ENCODE measurements at regions not wholly inside any gene's neighbourhood (a gene's known extent, or its start where the extent isn't known, plus 50 kb on each side); places are given as distances from the start of the nearest gene placed in this dataset.

DNA sequence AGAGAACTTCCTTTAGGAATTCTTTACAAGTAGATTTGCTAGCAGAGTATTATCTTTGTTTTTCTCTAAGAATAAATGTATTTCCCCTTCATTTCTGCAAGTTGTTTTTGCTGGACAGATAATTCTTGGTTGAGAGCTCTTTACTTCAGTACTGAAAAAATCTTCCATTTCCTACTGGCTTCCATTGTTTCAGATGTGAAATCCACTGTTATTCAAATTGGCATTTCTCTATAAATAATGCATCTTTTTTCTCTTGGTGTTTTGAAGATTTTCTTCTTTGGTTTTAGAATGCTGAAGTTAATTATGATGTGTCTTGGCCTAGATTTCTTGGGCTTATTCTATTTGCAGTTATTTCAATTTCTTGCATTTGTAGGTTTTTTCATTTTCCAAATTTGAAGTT is 270.0 kb upstream of the GYPC start:
- Histone ChIP-seq H3K9ac (ENCODE audit: extremely low read depth, low read length, poor library complexity, severe bottlenecking) (no peak overlapping the region), H3K36me3 (ENCODE audit: control insufficient read depth, insufficient read depth, low read length) (no peaks in the 10 kb centered on the region), H3K4me3 (ENCODE audit: low read length) (no peak overlapping the region), H3K9me3 (ENCODE audit: control insufficient read depth, low read length) (peaks cover 33% of the 10 kb centered on the region), H3K27ac (ENCODE audit: low read depth, low read length) (no peak overlapping the region), H3K27me3 (ENCODE audit: control insufficient read depth, insufficient read depth, low read length, poor library complexity, severe bottlenecking) (no peaks in the 10 kb centered on the region), H3K4me1 (ENCODE audit: control insufficient read depth, insufficient read depth, low read length) (no peaks in the 10 kb centered on the region)
- Mint-ChIP-seq H3K9me3 (peaks cover 28% of the 10 kb centered on the region), H3K4me3 (no peak overlapping the region), H3K27ac (no peak overlapping the region), H3K27me3 (ENCODE audit: insufficient read depth) (no peaks in the 10 kb centered on the region), H3K36me3 (ENCODE audit: low read depth) (no peaks in the 10 kb centered on the region), H3K4me1 (peaks cover 2% of the 10 kb centered on the region)
- TF ChIP-seq, protein P1, sequence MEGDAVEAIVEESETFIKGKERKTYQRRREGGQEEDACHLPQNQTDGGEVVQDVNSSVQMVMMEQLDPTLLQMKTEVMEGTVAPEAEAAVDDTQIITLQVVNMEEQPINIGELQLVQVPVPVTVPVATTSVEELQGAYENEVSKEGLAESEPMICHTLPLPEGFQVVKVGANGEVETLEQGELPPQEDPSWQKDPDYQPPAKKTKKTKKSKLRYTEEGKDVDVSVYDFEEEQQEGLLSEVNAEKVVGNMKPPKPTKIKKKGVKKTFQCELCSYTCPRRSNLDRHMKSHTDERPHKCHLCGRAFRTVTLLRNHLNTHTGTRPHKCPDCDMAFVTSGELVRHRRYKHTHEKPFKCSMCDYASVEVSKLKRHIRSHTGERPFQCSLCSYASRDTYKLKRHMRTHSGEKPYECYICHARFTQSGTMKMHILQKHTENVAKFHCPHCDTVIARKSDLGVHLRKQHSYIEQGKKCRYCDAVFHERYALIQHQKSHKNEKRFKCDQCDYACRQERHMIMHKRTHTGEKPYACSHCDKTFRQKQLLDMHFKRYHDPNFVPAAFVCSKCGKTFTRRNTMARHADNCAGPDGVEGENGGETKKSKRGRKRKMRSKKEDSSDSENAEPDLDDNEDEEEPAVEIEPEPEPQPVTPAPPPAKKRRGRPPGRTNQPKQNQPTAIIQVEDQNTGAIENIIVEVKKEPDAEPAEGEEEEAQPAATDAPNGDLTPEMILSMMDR (conservative IDR thresholded peaks at IDR 0.05): no peak
- no peak for DNase-seq

DNA sequence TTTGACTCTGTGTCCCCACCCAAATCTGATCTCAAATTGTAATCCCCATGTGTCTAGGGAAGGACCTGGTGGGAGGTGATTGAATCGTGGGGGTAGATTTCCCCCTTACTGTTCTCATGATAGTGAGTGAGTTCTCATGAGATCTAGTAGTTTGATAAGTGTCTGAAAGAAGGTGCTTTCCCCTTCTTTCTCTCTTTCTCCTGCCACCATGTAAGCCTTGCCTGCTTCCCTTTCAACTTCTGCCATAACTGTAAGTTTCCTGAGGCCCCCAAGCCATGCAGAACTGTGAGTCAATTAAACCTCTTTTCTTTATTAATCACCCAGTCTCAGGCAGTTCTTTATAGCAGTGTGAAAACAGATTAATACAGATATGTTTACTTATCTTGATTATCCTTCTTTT is 266.5 kb upstream of the GYPC start:
- Histone ChIP-seq H3K9ac (ENCODE audit: extremely low read depth, low read length, poor library complexity, severe bottlenecking) (no peak overlapping the region), H3K4me3 (ENCODE audit: low read length) (no peak overlapping the region), H3K27me3 (ENCODE audit: control insufficient read depth, insufficient read depth, low read length, poor library complexity, severe bottlenecking) (no peaks in the 10 kb centered on the region), H3K4me1 (ENCODE audit: control insufficient read depth, insufficient read depth, low read length) (no peaks in the 10 kb centered on the region), H3K36me3 (ENCODE audit: control insufficient read depth, insufficient read depth, low read length) (no peaks in the 10 kb centered on the region), H3K27ac (ENCODE audit: low read depth, low read length) (no peak overlapping the region), H3K9me3 (ENCODE audit: control insufficient read depth, low read length) (peaks cover 33% of the 10 kb centered on the region)
- TF ChIP-seq, protein P1 (conservative IDR thresholded peaks at IDR 0.05): no peak
- H3K4me1 Mint-ChIP-seq: peaks cover 2% of the 10 kb centered on the region
- WGBS, 2 experiments (ENCODE audit: insufficient coverage in 1 of 2, insufficient read length in 1 of 2): 93% methylated on average over 1 of the region's 1 CpG; no CpG with 5 or more reads in 1 of the 2 experiments
- no peak for DNase-seq
- H3K27me3 Mint-ChIP-seq (ENCODE audit: insufficient read depth): no peaks in the 10 kb centered on the region
- no peaks in the 10 kb centered on the region for H3K36me3 Mint-ChIP-seq (ENCODE audit: low read depth)
- H3K4me3 Mint-ChIP-seq: no peak overlapping the region
- no peak overlapping the region for H3K27ac Mint-ChIP-seq
- peaks cover 28% of the 10 kb centered on the region for H3K9me3 Mint-ChIP-seq

DNA sequence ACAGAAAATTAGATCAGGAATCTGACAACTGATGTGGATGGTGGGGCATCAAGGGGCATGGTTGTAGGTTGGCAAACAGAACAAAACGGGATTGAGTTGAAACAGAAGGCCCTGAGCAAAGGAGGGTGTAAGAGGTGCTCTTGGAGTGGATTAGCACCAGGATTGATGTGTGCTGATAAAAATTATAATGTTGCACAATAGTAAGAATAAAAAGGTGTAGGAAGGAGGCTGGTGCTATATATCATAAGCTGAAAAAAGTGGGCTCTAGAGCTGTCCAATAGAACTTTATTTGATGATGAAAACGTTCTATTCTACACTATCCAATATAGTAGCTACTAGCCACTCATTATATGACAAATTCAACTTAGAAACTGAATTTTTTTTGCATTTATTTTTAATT is 263.1 kb upstream of the GYPC start:
- Mint-ChIP-seq H3K27ac (no peak overlapping the region), H3K36me3 (ENCODE audit: low read depth) (no peaks in the 10 kb centered on the region), H3K9me3 (peaks cover 9% of the 10 kb centered on the region)

More for the DNA sequence above, 263.1 kb upstream of the GYPC start:
- Histone ChIP-seq H3K36me3 (ENCODE audit: control insufficient read depth, insufficient read depth, low read length) (no peaks in the 10 kb centered on the region), H3K4me1 (ENCODE audit: control insufficient read depth, insufficient read depth, low read length) (no peaks in the 10 kb centered on the region), H3K27me3 (ENCODE audit: control insufficient read depth, insufficient read depth, low read length, poor library complexity, severe bottlenecking) (no peaks in the 10 kb centered on the region), H3K9ac (ENCODE audit: extremely low read depth, low read length, poor library complexity, severe bottlenecking) (no peak overlapping the region), H3K27ac (ENCODE audit: low read depth, low read length) (no peak overlapping the region), H3K9me3 (ENCODE audit: control insufficient read depth, low read length) (peaks cover 14% of the 10 kb centered on the region), H3K4me3 (ENCODE audit: low read length) (no peak overlapping the region)
- peaks cover 3% of the 10 kb centered on the region for H3K27me3 Mint-ChIP-seq (ENCODE audit: insufficient read depth)
- no peak overlapping the region for H3K4me3 Mint-ChIP-seq
- TF ChIP-seq, protein P1 (conservative IDR thresholded peaks at IDR 0.05): no peak
- peaks cover 2% of the 10 kb centered on the region for H3K4me1 Mint-ChIP-seq
- DNase-seq: no peak
- WGBS, 2 experiments (ENCODE audit: insufficient coverage in 1 of 2, insufficient read length in 1 of 2): 72 to 89% methylated on average over 1 to 2 of the region's 2 CpGs
